Activated CD4-positive, alpha-beta memory T cell treated with anti-CD3 and anti-CD28 coated beads for 36 hours (primary cell): ENCODE measurements at regions not wholly inside any gene's neighbourhood (a gene's known extent, or its start where the extent isn't known, plus 50 kb on each side); places are given as distances from the start of the nearest gene placed in this dataset.
"Not testable (repeated sequence)": the region's sequence is repeated elsewhere in the genome, so short reads cannot be mapped to it uniquely, and the experiment has no call there.

Experiments used
- CTCF ChIA-PET: fragments of 350-600 bp; sonication (Branson Sonifier 250); formaldehyde crosslinking; loops from one replicate; lab custom pipeline; 2021; ENCODE audit warnings: antibody characterized with exemption, inconsistent platforms; lab: Charles Lee
- POLR2A ChIA-PET: fragments of 350-600 bp; sonication (Branson Sonifier 250); formaldehyde crosslinking; loops from one replicate; lab custom pipeline; 2021; ENCODE audit warnings: antibody characterized with exemption; lab: Charles Lee
- DNase-seq: peaks from one replicate; pipeline ENCODE4 v3.0.0-alpha.2; 2020
- H3K27ac Mint-ChIP-seq: one replicate; pipeline ENCODE4 v1.8.0; 2021; ENCODE audit warnings: mixed read lengths
- H3K27me3 Mint-ChIP-seq: one replicate; pipeline ENCODE4 v1.8.0; 2021; ENCODE audit warnings: mixed read lengths
- H3K36me3 Mint-ChIP-seq: one replicate; pipeline ENCODE4 v1.8.0; 2021; ENCODE audit warnings: mixed read lengths
- H3K4me1 Mint-ChIP-seq: one replicate; pipeline ENCODE4 v1.8.0; 2021; ENCODE audit warnings: low read depth, mixed read lengths
- H3K4me3 Mint-ChIP-seq: one replicate; pipeline ENCODE4 v1.8.0; 2021; ENCODE audit warnings: mild to moderate bottlenecking, mixed read lengths
- H3K9me3 Mint-ChIP-seq: one replicate; pipeline ENCODE4 v1.8.0; 2021; ENCODE audit warnings: mixed read lengths
- intact Hi-C: fragments of 100-400 bp; cut with micrococcal nuclease; formaldehyde crosslinking; loops from one replicate; pipeline ENCODE4 v1.15.1; 2023

- H3K27ac Mint-ChIP-seq = no peak overlapping the region
- intact Hi-C loops = no loop called here
- no peaks in the 10 kb centered on the region for H3K36me3 Mint-ChIP-seq
- DNase-seq = no peak
- no peak overlapping the region for H3K4me3 Mint-ChIP-seq
- POLR2A ChIA-PET = no interaction called here
- no peaks in the 10 kb centered on the region for H3K4me1 Mint-ChIP-seq
- no peaks in the 10 kb centered on the region for H3K27me3 Mint-ChIP-seq
- H3K9me3 Mint-ChIP-seq = peaks cover 17% of the 10 kb centered on the region
- CTCF ChIA-PET = no interaction called here
Observed at GRCh38 chr9:80763536-80763935, 925.8 kb downstream of the TLE1 start.

GRCh38 chr9:80755586-80755985, 933.8 kb downstream of the TLE1 start:
- Mint-ChIP-seq H3K4me3 (no peak overlapping the region), H3K4me1 (no peaks in the 10 kb centered on the region), H3K27ac (no peak overlapping the region), H3K9me3 (peaks cover 3% of the 10 kb centered on the region), H3K36me3 (no peaks in the 10 kb centered on the region), H3K27me3 (no peaks in the 10 kb centered on the region)
- ChIA-PET POLR2A (no interaction called here), CTCF (no interaction called here)
- no peak for DNase-seq
- intact Hi-C loops = no loop called here

GRCh38 chr9:80747056-80747455, 942.3 kb downstream of the TLE1 start:
- H3K27me3 Mint-ChIP-seq, H3K36me3 Mint-ChIP-seq, H3K9me3 Mint-ChIP-seq, H3K4me1 Mint-ChIP-seq, CTCF ChIA-PET, POLR2A ChIA-PET, DNase-seq, intact Hi-C loops, H3K4me3 Mint-ChIP-seq, H3K27ac Mint-ChIP-seq: not testable (repeated sequence)

- ChIA-PET CTCF (no interaction called here), POLR2A (no interaction called here)
Observed at GRCh38 chr9:80732506-80732905, 956.8 kb downstream of the TLE1 start.

GRCh38 chr9:80720579-80720978, 968.8 kb downstream of the TLE1 start:
- intact Hi-C loops = loop anchor here (5.0 kb wide), 1 partner anchor 48 kb away; no protein-coding TSS in a partner anchor
- ChIA-PET POLR2A (no interaction called here), CTCF (no interaction called here)
- no peaks in the 10 kb centered on the region for H3K36me3 Mint-ChIP-seq
- H3K4me1 Mint-ChIP-seq = no peaks in the 10 kb centered on the region
- no peak for DNase-seq
- H3K9me3 Mint-ChIP-seq = peaks cover 36% of the 10 kb centered on the region
- no peaks in the 10 kb centered on the region for H3K27me3 Mint-ChIP-seq
- H3K27ac Mint-ChIP-seq = no peak overlapping the region
- no peak overlapping the region for H3K4me3 Mint-ChIP-seq

More at GRCh38 chr9:80732506-80732905, 956.8 kb downstream of the TLE1 start:
- Mint-ChIP-seq H3K4me3 (no peak overlapping the region), H3K36me3 (no peaks in the 10 kb centered on the region), H3K27me3 (no peaks in the 10 kb centered on the region), H3K4me1 (no peaks in the 10 kb centered on the region), H3K9me3 (peaks cover 5% of the 10 kb centered on the region), H3K27ac (no peak overlapping the region)
- no peak for DNase-seq
- intact Hi-C loops = no loop called here

GRCh38 chr9:80707120-80707519, 982.2 kb downstream of the TLE1 start:
- ChIA-PET CTCF (no interaction called here), POLR2A (no interaction called here)
- Mint-ChIP-seq H3K27ac (no peak overlapping the region), H3K36me3 (no peaks in the 10 kb centered on the region), H3K4me3 (no peak overlapping the region), H3K27me3 (no peaks in the 10 kb centered on the region), H3K9me3 (peaks cover 26% of the 10 kb centered on the region), H3K4me1 (no peaks in the 10 kb centered on the region)
- intact Hi-C loops = no loop called here
- DNase-seq = no peak

- CTCF ChIA-PET = no interaction called here
- Mint-ChIP-seq H3K27me3 (no peaks in the 10 kb centered on the region), H3K9me3 (peaks cover 9% of the 10 kb centered on the region), H3K36me3 (no peaks in the 10 kb centered on the region), H3K4me3 (no peak overlapping the region), H3K4me1 (no peaks in the 10 kb centered on the region), H3K27ac (no peak overlapping the region)
- no peak for DNase-seq
- intact Hi-C loops = no loop called here
- POLR2A ChIA-PET = no interaction called here
Observed at GRCh38 chr9:80701061-80701460, 988.3 kb downstream of the TLE1 start.

- H3K27ac Mint-ChIP-seq = no peak overlapping the region
- intact Hi-C loops = no loop called here
Observed at GRCh38 chr9:80699511-80699998, 989.8 kb downstream of the TLE1 start.

GRCh38 chr9:80698725-80699410, 990.5 kb downstream of the TLE1 start:
- Mint-ChIP-seq H3K27ac (no peak overlapping the region), H3K4me3 (no peak overlapping the region), H3K36me3 (no peaks in the 10 kb centered on the region), H3K27me3 (no peaks in the 10 kb centered on the region), H3K9me3 (peaks cover 7% of the 10 kb centered on the region), H3K4me1 (no peaks in the 10 kb centered on the region)
- CTCF ChIA-PET = no interaction called here
- POLR2A ChIA-PET = no interaction called here
- DNase-seq = no peak
- intact Hi-C loops = no loop called here

More at GRCh38 chr9:80699511-80699998, 989.8 kb downstream of the TLE1 start:
- no peak for DNase-seq
- ChIA-PET POLR2A (no interaction called here), CTCF (no interaction called here)
- Mint-ChIP-seq H3K27me3 (no peaks in the 10 kb centered on the region), H3K36me3 (no peaks in the 10 kb centered on the region), H3K4me3 (no peak overlapping the region), H3K9me3 (peaks cover 7% of the 10 kb centered on the region), H3K4me1 (no peaks in the 10 kb centered on the region)

- Mint-ChIP-seq H3K36me3 (no peaks in the 10 kb centered on the region), H3K4me3 (no peak overlapping the region), H3K4me1 (no peaks in the 10 kb centered on the region), H3K27me3 (no peaks in the 10 kb centered on the region), H3K9me3 (peaks cover 17% of the 10 kb centered on the region), H3K27ac (no peak overlapping the region)
- ChIA-PET POLR2A (no interaction called here), CTCF (no interaction called here)
- DNase-seq = no peak
- intact Hi-C loops = no loop called here
Observed at GRCh38 chr9:80692751-80693150, 996.6 kb downstream of the TLE1 start.

GRCh38 chr9:80691229-80691628, 998.1 kb downstream of the TLE1 start:
- DNase-seq = no peak
- Mint-ChIP-seq H3K27ac (no peak overlapping the region), H3K36me3 (no peaks in the 10 kb centered on the region), H3K27me3 (no peaks in the 10 kb centered on the region), H3K4me1 (no peaks in the 10 kb centered on the region), H3K4me3 (no peak overlapping the region), H3K9me3 (peaks cover 19% of the 10 kb centered on the region)
- intact Hi-C loops = no loop called here
- CTCF ChIA-PET = no interaction called here
- POLR2A ChIA-PET = no interaction called here

GRCh38 chr9:80690349-80690939, 998.9 kb downstream of the TLE1 start:
- intact Hi-C loops = no loop called here
- H3K4me3 Mint-ChIP-seq = no peak overlapping the region
- no peaks in the 10 kb centered on the region for H3K27me3 Mint-ChIP-seq
- no peaks in the 10 kb centered on the region for H3K4me1 Mint-ChIP-seq
- peaks cover 21% of the 10 kb centered on the region for H3K9me3 Mint-ChIP-seq
- ChIA-PET CTCF (no interaction called here), POLR2A (no interaction called here)
- no peak overlapping the region for H3K27ac Mint-ChIP-seq
- no peak for DNase-seq
- no peaks in the 10 kb centered on the region for H3K36me3 Mint-ChIP-seq

GRCh38 chr9:80679916-80680315, 1009.4 kb downstream of the TLE1 start:
- no peaks in the 10 kb centered on the region for H3K27me3 Mint-ChIP-seq
- DNase-seq = no peak
- H3K4me1 Mint-ChIP-seq = no peaks in the 10 kb centered on the region
- intact Hi-C loops = no loop called here
- no peak overlapping the region for H3K4me3 Mint-ChIP-seq
- peaks cover 3% of the 10 kb centered on the region for H3K9me3 Mint-ChIP-seq
- ChIA-PET CTCF (no interaction called here), POLR2A (no interaction called here)
- no peak overlapping the region for H3K27ac Mint-ChIP-seq
- H3K36me3 Mint-ChIP-seq = no peaks in the 10 kb centered on the region
